ENCODE measurements at regions not wholly inside any gene's neighbourhood (a gene's known extent, or its start where the extent isn't known, plus 50 kb on each side); places are given as distances from the start of the nearest gene placed in this dataset.

GRCh38 chr1:56416495-56416894, 162.9 kb downstream of the PLPP3 start:
- DNase-seq = no peak

DNA sequence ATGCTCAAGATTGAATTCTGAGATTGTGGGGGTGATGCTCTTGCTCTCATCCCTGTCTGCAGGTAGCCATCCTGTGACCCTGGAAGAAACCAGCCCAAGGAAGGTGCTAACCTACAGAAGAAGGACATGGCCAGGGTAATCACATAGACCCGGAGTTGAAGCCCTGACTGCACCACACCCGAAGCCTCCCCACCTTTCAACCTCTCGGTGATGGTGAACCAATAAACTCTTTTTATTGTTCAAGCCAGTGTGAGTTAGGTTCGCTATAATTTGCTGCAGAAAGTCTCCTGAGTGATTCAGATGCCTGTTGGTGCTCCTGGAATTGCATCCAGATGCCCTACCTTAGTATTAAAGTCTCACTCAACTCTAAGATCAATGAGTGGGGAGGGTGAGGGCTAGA, 163.6 kb downstream of the PLPP3 start:
- no peak for DNase-seq

- DNase-seq = no peak
Measured at GRCh38 chr1:56415258-56415657, 164.1 kb downstream of the PLPP3 start.

GRCh38 chr1:56414728-56415224, 164.6 kb downstream of the PLPP3 start:
- DNase-seq = no peak

GRCh38 chr1:56413671-56414199, 165.6 kb downstream of the PLPP3 start:
- no peak for DNase-seq

DNA sequence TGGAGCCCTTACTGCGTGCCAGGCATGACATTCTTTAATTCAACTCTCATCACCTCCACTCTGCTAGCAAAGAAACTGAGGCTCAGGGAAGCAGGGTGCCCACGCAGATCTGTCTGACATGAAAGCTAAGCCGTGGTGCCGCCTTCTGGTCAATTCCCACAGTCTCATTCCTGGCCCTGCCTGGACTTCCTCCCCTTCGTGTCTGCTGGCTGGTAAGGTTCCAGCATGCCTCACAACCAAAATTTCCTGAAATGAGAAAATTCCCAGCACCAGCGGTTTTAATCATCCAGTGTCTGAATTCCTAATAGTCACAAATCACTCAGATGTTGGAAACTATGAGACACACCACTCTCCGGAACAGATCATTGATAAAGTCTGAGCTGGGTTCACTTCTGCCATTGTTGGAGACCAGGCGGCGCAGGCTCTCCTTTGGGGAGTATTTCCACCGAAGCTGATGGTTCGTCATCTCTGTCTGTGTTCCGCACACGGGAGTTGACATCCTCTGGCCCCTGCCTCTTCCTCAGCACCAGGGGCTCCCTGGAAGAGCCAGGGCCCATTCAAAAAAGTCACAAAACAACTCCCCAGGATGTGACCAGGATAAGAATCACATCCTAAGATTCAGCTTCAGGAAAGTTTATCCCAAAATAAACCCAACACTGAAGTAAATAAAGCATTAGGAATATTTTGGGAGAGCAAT, 167.7 kb downstream of the PLPP3 start:
- DNase-seq = no peak

DNA sequence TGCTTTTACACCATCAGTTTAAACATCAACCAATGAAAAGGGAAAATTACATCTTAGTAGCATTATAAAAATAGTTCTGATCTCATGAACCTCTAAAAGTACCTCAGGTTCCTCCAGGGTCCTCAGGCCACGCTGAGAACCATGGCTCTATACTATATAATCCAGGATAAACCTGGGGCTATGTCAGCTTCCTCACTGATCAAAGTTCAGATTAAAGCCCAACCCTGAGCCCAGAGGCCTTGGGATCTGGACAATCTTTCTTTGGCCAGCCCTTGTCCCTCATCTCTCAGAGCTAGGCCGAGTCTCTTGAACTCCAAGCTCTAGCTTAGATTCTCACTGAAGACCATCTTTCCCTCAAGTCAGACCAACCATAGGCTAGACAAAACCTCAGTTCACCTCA, 168.3 kb downstream of the PLPP3 start:
- DNase-seq = no peak

DNA sequence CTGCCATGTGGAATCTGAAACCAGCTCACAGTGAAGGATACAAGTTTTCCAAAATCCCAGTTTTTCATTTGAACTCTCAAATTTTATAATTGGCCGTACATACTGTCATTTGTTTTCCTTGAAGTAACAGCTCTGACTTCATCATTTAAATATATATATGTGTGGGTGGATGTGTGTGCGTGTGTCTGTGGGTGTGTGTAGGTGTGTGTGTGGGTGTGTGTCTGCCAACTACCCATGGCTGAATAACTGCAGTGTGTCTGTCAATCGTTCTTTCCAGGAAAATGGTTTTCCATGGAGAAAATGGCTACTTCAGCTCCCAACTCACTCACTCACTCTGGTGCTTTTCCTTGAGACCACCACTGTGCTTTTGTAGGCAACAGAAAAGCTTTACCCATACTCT, 169.0 kb downstream of the PLPP3 start:
- DNase-seq = no peak

DNA sequence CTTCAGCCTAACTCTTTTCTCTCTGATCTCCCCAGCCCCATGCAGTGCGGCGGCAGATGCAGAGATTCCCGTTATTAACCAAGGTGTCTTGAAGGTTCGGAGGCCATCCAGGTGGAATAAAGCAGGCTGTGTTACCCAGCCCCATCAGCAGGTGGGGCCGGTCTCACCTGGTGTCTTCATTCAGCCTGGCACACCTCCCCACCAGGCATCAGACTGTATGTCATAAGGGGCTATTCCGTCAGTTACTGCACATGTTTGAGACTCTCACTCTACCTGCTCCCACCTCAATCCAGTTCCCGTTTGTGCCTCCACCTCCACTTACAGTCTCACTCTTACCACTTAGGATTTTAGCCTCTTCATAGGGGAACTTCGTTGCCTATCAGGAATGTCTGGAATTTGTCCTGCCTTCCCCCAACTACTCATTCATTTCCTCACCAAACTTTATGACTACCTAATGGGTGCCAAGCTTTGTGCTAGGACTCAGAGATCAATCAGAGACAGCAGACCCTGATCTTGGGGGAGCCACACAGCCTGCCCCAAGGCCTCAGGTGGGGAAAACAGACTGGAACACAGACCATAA, 170.2 kb downstream of the PLPP3 start:
- no peak for DNase-seq

DNA sequence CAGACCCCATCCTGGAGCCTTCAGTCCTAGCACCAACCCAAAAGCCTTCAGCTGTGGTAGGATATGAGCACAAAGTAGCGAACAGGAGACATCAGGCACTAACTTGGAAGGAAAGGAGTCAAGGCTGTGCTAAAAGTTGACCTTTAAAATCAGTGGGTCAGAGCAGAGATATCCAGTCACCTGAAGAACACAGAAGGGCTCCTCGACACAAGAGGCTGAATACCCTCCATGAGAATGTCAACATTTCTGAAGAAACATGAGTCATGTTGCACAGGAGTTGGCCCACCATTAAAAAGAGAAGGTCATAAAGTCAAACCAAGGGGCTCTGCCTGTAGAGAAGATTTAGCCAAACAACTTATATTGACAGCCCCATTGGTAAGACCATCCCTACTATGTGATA, 172.5 kb downstream of the PLPP3 start:
- DNase-seq = no peak

DNA sequence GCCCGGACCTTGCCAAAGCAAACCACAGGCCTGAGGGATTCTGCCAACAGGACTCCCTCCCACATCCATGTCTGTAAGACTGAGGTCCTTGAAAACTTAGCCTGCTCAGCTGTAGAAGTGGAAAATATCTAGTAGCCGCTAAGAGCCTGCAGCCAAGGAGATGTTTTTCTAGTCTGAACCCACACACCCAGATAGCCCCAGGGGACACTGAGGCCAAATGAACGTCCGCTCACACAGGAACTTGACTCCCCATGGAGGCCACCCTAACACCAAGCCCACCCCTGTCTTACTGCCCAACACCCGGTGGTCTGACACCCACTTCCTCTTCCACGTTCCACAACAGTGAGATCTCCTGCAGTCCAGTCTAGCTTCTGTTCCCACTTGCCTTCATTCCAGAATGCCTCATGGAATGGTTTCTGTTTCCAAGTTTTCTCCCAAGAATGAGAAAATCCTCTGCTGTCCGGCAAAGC, 174.8 kb downstream of the PLPP3 start:
- DNase-seq = no peak

DNA sequence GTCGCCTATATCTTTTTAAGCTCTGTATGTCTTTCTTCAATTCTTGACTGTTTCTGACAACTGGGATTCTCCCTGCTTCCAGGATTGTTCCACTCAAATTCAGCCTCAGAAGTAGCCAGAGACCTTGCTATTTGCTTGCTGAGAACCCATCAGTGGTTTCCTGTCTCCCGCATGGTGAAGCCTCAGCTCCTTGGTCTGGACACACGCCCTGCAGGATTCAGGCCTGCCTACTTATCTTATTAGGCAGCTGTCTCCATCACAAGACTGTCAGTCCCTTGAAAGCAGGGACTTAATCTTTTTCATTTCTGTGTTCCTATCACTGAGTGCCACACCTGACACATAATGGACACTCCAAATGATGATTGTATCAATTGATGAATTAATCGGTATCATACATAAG, 175.3 kb downstream of the PLPP3 start:
- DNase-seq = no peak

GRCh38 chr1:56403321-56403720, 176.0 kb downstream of the PLPP3 start:
- DNase-seq = no peak

GRCh38 chr1:56401191-56401590, 178.2 kb downstream of the PLPP3 start:
- DNase-seq = no peak

DNA sequence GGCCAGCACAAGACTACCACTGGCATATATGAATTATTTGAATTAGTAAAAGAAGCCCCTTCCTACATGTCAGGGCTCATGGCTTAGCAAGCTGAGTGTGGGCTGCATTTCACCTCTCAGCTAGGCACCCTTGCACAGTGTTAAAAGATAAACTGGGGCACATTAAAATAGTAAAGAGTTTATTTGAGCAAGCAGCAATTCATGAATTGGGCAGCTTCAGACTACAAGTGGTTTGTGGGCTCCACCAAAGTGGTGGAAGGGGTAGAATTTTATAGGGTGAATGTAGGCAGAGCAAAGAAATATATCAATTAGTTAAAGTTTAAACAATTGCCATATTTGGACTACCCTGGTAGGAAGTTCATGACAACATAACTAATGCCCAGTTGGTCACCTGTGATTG, 178.8 kb downstream of the PLPP3 start:
- no peak for DNase-seq

GRCh38 chr1:56399795-56400194, 179.6 kb downstream of the PLPP3 start:
- DNase-seq = no peak

- DNase-seq = no peak
Measured at GRCh38 chr1:56399326-56399725, 180.0 kb downstream of the PLPP3 start.

GRCh38 chr1:56397811-56398231, 181.5 kb downstream of the PLPP3 start:
- DNase-seq = no peak

GRCh38 chr1:56397409-56397808, 182.0 kb downstream of the PLPP3 start:
- DNase-seq = no peak

GRCh38 chr1:56396581-56396980, 182.8 kb downstream of the PLPP3 start:
- DNase-seq = no peak

DNA sequence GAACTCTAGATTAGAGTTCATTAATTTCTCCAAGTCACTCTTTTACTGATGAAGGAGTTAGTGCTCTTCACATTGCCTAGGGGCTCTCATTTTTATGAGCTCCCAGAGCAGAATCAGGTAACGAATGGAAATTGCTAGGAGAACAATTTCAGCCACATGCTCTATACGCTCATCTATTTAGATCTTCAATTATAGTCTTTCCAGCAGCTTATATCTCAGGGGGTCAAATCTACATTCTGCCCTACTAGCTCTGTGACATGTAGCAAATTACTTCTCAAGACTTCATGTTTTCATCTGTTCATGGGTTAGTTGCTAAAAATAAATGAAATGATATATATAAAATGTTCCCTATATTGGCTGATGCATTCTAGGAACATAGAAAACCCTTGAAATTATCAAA, 183.6 kb downstream of the PLPP3 start:
- no peak for DNase-seq

GRCh38 chr1:56394298-56394697, 185.1 kb downstream of the PLPP3 start:
- no peak for DNase-seq

DNA sequence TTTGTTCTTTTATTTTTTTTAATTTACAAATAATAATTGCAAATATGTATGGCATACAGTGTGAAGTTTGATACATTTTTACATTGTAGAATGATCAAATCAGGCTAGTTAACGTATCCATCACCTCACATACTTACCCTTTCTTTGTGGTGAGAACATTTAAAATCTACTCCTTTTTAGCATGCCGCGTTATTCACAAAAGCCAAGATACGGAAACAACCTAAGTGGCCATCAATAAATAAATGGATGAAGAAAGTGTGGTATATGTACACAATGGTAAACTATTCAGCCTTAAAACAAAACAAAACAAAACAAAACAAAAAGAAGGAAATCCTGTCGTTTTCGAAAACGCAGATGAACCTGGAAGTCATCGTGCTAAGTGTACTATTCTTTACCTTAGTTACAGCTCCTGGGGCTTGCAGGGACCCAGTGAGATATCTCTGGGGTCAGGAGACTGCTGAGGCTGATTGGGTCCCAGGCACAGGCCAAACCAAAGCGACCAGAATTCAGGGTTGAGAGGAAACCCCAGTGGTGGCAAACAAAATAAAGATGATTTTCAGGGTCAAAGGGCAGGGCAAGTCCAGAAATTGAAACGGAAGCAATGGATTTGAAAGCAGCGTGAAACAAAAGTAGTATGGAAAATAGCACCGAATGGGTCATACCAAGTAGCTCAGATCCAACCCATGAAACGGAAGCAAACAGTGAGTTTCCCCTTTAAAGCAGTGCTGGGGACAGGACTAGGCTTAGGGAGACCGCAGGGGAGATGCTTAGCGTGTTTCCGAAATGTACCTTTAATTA, 188.2 kb downstream of the PLPP3 start:
- DNase-seq = no peak

All from activated CD4-positive, CD25-positive, alpha-beta regulatory T cell (primary cell).